Panc1 (cell line): ENCODE measurements at regions not wholly inside any gene's neighbourhood (a gene's known extent, or its start where the extent isn't known, plus 50 kb on each side); places are given as distances from the start of the nearest gene placed in this dataset.

Experiments
- CTCF ChIP-seq: fragments of 450-650 bp; IDR thresholded peaks from 2 replicates; pipeline ENCODE4 v1.5.1; 2017; ENCODE audit warnings: mild to moderate bottlenecking
- POLR2AphosphoS5 ChIP-seq: IDR thresholded peaks from 2 replicates; pipeline ENCODE4 v1.6.1; 2012; ENCODE audit warnings: mild to moderate bottlenecking, low read depth, low read length, moderate library complexity
- SIN3A ChIP-seq: IDR thresholded peaks from 2 replicates; pipeline ENCODE4 v1.6.1; 2012; ENCODE audit warnings: low read depth, mild to moderate bottlenecking, low read length, moderate library complexity, borderline replicate concordance; ENCODE audit not compliant: insufficient read depth
- TCF7L2 ChIP-seq: IDR thresholded peaks from 2 replicates; pipeline ENCODE4 v1.6.1; 2011; ENCODE audit warnings: mild to moderate bottlenecking, low read depth, low read length, inconsistent platforms

DNA sequence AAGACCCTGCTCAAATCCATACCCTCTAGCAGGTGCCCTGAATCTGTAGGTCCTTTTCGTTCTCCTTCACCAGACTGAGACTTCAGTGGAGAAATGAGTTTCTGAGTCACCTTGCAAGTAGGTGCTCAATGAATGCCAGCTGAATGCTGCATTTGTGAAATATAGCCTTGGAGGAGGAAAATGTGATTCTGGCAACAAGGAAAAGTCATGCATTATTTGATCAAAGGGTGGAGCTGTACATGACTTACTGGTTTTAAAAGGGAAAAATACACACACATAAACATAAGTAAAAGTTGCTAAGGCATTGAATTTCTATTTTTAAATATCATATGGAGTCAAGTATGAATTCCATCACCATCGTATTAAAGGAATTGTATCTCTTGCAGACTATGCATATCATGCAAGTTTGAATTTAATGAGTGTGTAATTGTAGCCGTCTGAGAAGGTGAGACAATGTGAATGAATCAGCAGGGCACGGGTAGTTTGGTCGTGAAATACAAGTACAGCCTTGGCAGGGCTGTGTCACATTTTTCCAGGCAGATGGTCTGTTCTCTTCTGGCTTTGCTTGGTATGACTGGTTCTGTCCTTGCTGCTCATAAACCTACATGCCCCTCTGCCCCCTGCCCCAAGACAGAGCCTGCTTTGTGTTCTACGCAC, 160.8 kb downstream of the COL6A3 start:
- TF ChIP-seq CTCF (no peak), SIN3A (no peak), POLR2AphosphoS5 (no peak), TCF7L2 (no peak)
